HG02943 (cell line): ENCODE measurements at regions not wholly inside any gene's neighbourhood (a gene's known extent, or its start where the extent isn't known, plus 50 kb on each side); places are given as distances from the start of the nearest gene placed in this dataset.

ENCODE experiments used
- ATAC-seq: cut with Tn5 transposase; IDR thresholded peaks from one replicate; pipeline ENCODE4 v1.9.1; 2021; ENCODE audit warnings: mild to moderate bottlenecking, low read depth, moderate library complexity; ENCODE audit not compliant: unreplicated experiment

- ATAC-seq, result no peak
Measured at GRCh38 chr9:106621313-106622163, 241.4 kb upstream of the ZNF462 start.

- ATAC-seq, result no peak
Measured at GRCh38 chr9:106622164-106622487, 240.8 kb upstream of the ZNF462 start.

- ATAC-seq, result no peak
Measured at GRCh38 chr9:106623558-106623957, 239.4 kb upstream of the ZNF462 start.

- ATAC-seq, result no peak
Measured at GRCh38 chr9:106625259-106625789, 237.6 kb upstream of the ZNF462 start.

GRCh38 chr9:106626936-106627335 lies 236.0 kb upstream of the ZNF462 start:
- ATAC-seq, result no peak

- ATAC-seq, result no peak
Measured at GRCh38 chr9:106632621-106633020, 230.3 kb upstream of the ZNF462 start.

GRCh38 chr9:106634183-106634582 lies 228.8 kb upstream of the ZNF462 start:
- no peak for ATAC-seq

GRCh38 chr9:106634641-106635040 lies 228.3 kb upstream of the ZNF462 start:
- ATAC-seq, result no peak

- no peak for ATAC-seq
Measured at GRCh38 chr9:106637486-106637885, 225.5 kb upstream of the ZNF462 start.

GRCh38 chr9:106639873-106640568 lies 222.9 kb upstream of the ZNF462 start:
- ATAC-seq, result no peak

- ATAC-seq, result no peak
Measured at GRCh38 chr9:106643211-106643930, 219.6 kb upstream of the ZNF462 start.

GRCh38 chr9:106644661-106645060 lies 218.3 kb upstream of the ZNF462 start:
- ATAC-seq, result no peak

GRCh38 chr9:106648799-106649198 lies 214.2 kb upstream of the ZNF462 start:
- ATAC-seq, result no peak

GRCh38 chr9:106649664-106650063 lies 213.3 kb upstream of the ZNF462 start:
- ATAC-seq, result no peak

- no peak for ATAC-seq
Measured at GRCh38 chr9:106653213-106653612, 209.8 kb upstream of the ZNF462 start.

- no peak for ATAC-seq
Measured at GRCh38 chr9:106655966-106656365, 207.0 kb upstream of the ZNF462 start.

- no peak for ATAC-seq
Measured at GRCh38 chr9:106657926-106658325, 205.0 kb upstream of the ZNF462 start.

- ATAC-seq, result no peak
Measured at GRCh38 chr9:106668534-106668933, 194.4 kb upstream of the ZNF462 start.

GRCh38 chr9:106669835-106670234 lies 193.1 kb upstream of the ZNF462 start:
- no peak for ATAC-seq

GRCh38 chr9:106670418-106670817 lies 192.5 kb upstream of the ZNF462 start:
- no peak for ATAC-seq

GRCh38 chr9:106675780-106676179 lies 187.2 kb upstream of the ZNF462 start:
- no peak for ATAC-seq
